Natural killer cell (primary cell): ENCODE measurements at regions not wholly inside any gene's neighbourhood (a gene's known extent, or its start where the extent isn't known, plus 50 kb on each side); places are given as distances from the start of the nearest gene placed in this dataset.

Experiments
- ATAC-seq, 3 donors: fragments of 150-1000 bp in 2 of 3; fragments of 200-7000 bp in 1 of 3; cut with Tn5 transposase; 1 replicate in 1 of 3; 2 replicates in 2 of 3; pipeline ENCODE4 v1.10.0; 2021; ENCODE audit warnings: mild to moderate bottlenecking in 2 of 3, moderate library complexity in 2 of 3
- DNase-seq, 2 donors: peaks; one replicate each; pipeline versions ENCODE4 v3.0.0 to v3.0.0-alpha.2; 2013 to 2021; ENCODE audit warnings: mixed read lengths in 1 of 2
- H3K27ac ChIP-seq: one replicate; pipeline ENCODE4 v1.5.1; 2013; ENCODE audit warnings: mild to moderate bottlenecking, low read length
- H3K27me3 ChIP-seq: one replicate; pipeline ENCODE4 v1.6.1; 2013; ENCODE audit warnings: low read length; ENCODE audit not compliant: control insufficient read depth, insufficient read depth
- H3K36me3 ChIP-seq: one replicate; pipeline ENCODE4 v1.6.1; 2013; ENCODE audit warnings: low read length; ENCODE audit not compliant: control insufficient read depth, insufficient read depth
- H3K4me1 ChIP-seq: one replicate; pipeline ENCODE4 v1.6.1; 2013; ENCODE audit warnings: low read length; ENCODE audit not compliant: control insufficient read depth, insufficient read depth
- H3K4me3 ChIP-seq: one replicate; pipeline ENCODE4 v1.5.1; 2013; ENCODE audit warnings: low read length
- H3K9me3 ChIP-seq: one replicate; pipeline ENCODE4 v1.6.1; 2013; ENCODE audit warnings: low read length; ENCODE audit not compliant: control insufficient read depth, insufficient read depth
- H3K27ac Mint-ChIP-seq, 2 donors: one replicate each; pipeline ENCODE4 v1.8.0; 2022; ENCODE audit warnings: mild to moderate bottlenecking in 2 of 2, mixed read lengths in 2 of 2, moderate library complexity in 1 of 2
- H3K27me3 Mint-ChIP-seq, 2 donors: one replicate each; pipeline ENCODE4 v1.8.0; 2022; ENCODE audit warnings: low read depth in 2 of 2, mixed read lengths in 2 of 2
- H3K36me3 Mint-ChIP-seq: one replicate; pipeline ENCODE4 v1.8.0; 2022; ENCODE audit warnings: mixed read lengths
- H3K4me1 Mint-ChIP-seq, 2 donors: one replicate each; pipeline ENCODE4 v1.8.0; 2022; ENCODE audit warnings: mixed read lengths in 2 of 2
- H3K4me3 Mint-ChIP-seq: one replicate; pipeline ENCODE4 v1.8.0; 2022; ENCODE audit warnings: mild to moderate bottlenecking, moderate library complexity, mixed read lengths
- H3K9me3 Mint-ChIP-seq, 2 donors: one replicate each; pipeline ENCODE4 v1.8.0; 2022; ENCODE audit warnings: mixed read lengths in 2 of 2
- CTCF ChIP-seq: fragments of 200-600 bp; IDR thresholded peaks from one replicate; pipeline ENCODE4 v1.8.0; 2022; ENCODE audit warnings: antibody characterized with exemption
- WGBS: methylation state at CpG from one replicate; pipeline ENCODE4 v1.1.7; 2013; ENCODE audit warnings: missing lambda C conversion rate; ENCODE audit not compliant: insufficient coverage; 5-methylcytosine and 5-hydroxymethylcytosine counted together
- intact Hi-C: fragments of 100-400 bp; cut with micrococcal nuclease; formaldehyde crosslinking; loops from one replicate; pipeline ENCODE4 v1.14.2; 2022

GRCh38 chr14:38410442-38410841, 154.5 kb upstream of the CLEC14A start:
- no peak overlapping the region for H3K4me3 Mint-ChIP-seq
- no peak overlapping the region for H3K4me3 ChIP-seq
- H3K27ac Mint-ChIP-seq = no peak overlapping the region
- peaks cover 7% of the 10 kb centered on the region for H3K9me3 ChIP-seq
- no peak for ATAC-seq
- peaks cover 7 to 8% of the 10 kb centered on the region in 2 donors for H3K9me3 Mint-ChIP-seq
- H3K36me3 Mint-ChIP-seq = no peaks in the 10 kb centered on the region
- no peaks in the 10 kb centered on the region for H3K27me3 ChIP-seq
- 100% methylated on average over 1 of the region's 1 CpG for WGBS
- no peaks in the 10 kb centered on the region for H3K4me1 ChIP-seq
- H3K27me3 Mint-ChIP-seq = no peaks in the 10 kb centered on the region
- no peak for DNase-seq
- H3K4me1 Mint-ChIP-seq = no peaks in the 10 kb centered on the region
- H3K36me3 ChIP-seq = no peaks in the 10 kb centered on the region
- TF ChIP-seq CTCF = no peak
- H3K27ac ChIP-seq = no peak overlapping the region
- intact Hi-C loops = no loop called here

GRCh38 chr14:38409071-38409705, 153.3 kb upstream of the CLEC14A start:
- no peaks in the 10 kb centered on the region for H3K4me1 ChIP-seq
- Mint-ChIP-seq H3K27me3 (no peaks in the 10 kb centered on the region), H3K36me3 (no peaks in the 10 kb centered on the region), H3K27ac (no peak overlapping the region), H3K9me3 (peaks cover 4% of the 10 kb centered on the region in 2 donors), H3K4me1 (no peaks in the 10 kb centered on the region), H3K4me3 (no peak overlapping the region)
- no peak overlapping the region for H3K27ac ChIP-seq
- intact Hi-C loops = no loop called here
- ATAC-seq = no peak
- WGBS = 76% methylated on average over 1 of the region's 2 CpGs
- no peaks in the 10 kb centered on the region for H3K27me3 ChIP-seq
- no peak for TF ChIP-seq CTCF
- H3K36me3 ChIP-seq = no peaks in the 10 kb centered on the region
- H3K9me3 ChIP-seq = peaks cover 7% of the 10 kb centered on the region
- DNase-seq = no peak
- no peak overlapping the region for H3K4me3 ChIP-seq

GRCh38 chr14:38405851-38406635, 150.2 kb upstream of the CLEC14A start:
- Histone ChIP-seq H3K9me3 (no peaks in the 10 kb centered on the region), H3K27me3 (no peaks in the 10 kb centered on the region), H3K4me3 (no peak overlapping the region), H3K4me1 (no peaks in the 10 kb centered on the region), H3K36me3 (no peaks in the 10 kb centered on the region), H3K27ac (no peak overlapping the region)
- intact Hi-C loops = no loop called here
- H3K27ac Mint-ChIP-seq = no peak overlapping the region
- peaks cover 4 to 6% of the 10 kb centered on the region in 2 donors for H3K9me3 Mint-ChIP-seq
- DNase-seq (no peak), ATAC-seq (no peak)
- H3K36me3 Mint-ChIP-seq = no peaks in the 10 kb centered on the region
- H3K4me3 Mint-ChIP-seq = no peak overlapping the region
- no peak for TF ChIP-seq CTCF
- no peaks in the 10 kb centered on the region for H3K4me1 Mint-ChIP-seq
- WGBS = 100% methylated on average over 2 of the region's 3 CpGs
- no peaks in the 10 kb centered on the region for H3K27me3 Mint-ChIP-seq
